GM19023 (cell line): ENCODE measurements at regions not wholly inside any gene's neighbourhood (a gene's known extent, or its start where the extent isn't known, plus 50 kb on each side); places are given as distances from the start of the nearest gene placed in this dataset.

Source experiments
- ATAC-seq: cut with Tn5 transposase; IDR thresholded peaks from one replicate; pipeline ENCODE4 v1.9.1; 2021; ENCODE audit warnings: mild to moderate bottlenecking, moderate library complexity; ENCODE audit not compliant: unreplicated experiment

DNA sequence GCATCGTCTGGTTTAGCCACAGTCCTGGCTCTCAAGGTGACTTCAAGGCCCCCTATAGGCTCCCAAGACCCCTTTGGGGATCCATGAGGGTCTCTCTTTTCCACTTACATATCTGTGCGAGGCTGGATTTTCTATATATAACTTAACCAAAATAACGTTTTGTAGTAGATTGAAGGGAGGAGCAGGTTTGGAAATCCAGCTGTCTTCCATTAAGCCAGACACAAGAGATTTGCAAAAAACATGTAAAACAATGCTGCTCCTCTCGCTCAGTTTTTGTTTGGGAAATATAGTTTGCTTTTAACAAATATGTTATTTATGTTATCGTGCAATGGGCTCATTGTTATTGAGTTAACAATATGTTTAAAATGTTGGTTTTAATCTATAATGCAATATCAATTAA lies 811.2 kb downstream of the TYW1 start:
- no peak for ATAC-seq

DNA sequence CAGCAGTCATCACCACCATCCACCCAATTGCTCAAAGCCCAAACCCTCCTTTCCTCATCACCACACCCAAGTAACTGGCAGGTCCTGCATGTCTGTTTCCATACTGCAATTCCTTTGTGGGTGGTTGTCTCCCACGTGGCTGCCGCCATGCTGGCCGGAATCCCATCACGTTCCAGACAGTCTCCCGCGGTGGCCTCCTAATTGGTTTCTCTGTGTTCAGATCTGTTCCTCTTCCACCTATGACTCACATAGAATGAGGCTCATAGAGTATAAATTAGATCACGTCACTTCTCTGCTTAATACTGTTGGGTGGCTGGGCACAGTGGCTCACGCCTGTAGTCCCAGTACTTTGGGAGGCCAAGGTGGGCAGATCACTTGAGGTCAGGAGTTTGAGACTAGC lies 813.0 kb downstream of the TYW1 start:
- no peak for ATAC-seq

DNA sequence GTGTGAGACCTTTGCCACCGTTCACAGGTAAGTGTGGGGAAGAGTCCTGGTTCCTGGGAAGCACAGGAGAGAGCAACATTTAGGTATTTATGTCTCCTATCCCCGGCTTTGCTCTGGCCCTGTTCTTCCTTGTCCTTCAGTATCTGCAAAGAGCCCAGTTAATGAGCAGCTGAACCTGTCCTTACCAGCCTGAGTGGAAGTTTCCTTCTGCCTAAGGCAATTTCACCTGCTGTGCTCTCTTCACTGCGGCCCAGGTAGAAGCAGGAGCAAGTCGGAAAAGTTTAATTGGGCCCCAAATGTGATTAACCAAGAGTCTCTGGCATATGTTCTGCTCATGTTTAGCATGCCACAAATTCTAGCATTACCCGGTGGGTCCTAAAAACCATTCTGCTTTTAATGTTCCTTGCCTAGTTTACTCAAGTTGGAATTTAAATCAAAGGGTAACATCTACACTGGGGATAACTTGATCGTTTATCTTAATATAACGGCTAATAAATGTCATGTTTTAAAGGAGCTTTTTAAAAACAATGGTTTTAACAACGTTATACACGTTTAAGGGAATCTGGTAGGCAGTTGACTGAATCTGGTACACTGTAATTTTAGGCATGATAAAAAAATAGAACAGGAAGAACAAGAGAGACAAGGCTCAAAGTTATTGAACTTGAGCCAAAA lies 817.1 kb downstream of the TYW1 start:
- no peak for ATAC-seq

DNA sequence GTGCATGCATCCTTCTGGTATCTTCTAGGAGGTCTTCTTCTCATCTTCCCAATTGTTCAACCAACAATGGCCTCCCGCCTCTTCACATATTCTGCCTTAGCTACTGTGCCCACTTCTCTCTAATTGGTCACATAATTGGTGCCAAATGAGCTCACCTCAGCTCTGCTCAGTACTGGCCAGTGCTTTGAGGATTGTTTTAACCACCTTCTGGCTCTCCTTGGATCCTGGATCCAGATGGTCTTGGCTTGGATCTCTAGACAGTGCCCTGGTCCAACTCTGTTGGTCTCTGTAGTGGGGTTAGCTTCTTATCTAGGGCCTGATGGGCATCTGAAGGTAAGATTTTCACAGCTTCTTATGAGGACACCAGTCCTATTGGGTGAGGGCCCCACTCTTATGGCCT lies 820.8 kb downstream of the TYW1 start:
- no peak for ATAC-seq

DNA sequence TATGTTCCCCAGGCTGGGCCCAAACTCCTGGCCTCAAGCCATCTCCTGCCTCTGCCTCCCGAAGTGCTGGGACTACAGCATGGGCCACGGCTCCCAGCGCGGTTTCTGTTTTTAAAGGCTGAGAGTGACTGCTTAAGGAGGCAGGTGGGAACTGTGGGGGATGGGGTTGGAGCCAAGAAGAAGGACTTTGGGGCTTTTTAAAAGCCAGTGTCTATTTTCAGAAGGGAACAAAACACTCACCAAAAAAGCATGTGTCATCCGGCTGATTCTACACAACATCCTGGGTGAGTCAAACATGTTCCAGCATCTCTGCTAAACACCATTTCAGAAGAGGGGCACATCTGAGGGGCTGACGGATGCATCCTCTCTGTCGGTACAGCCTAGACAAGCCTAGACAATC lies 824.5 kb downstream of the TYW1 start:
- no peak for ATAC-seq

DNA sequence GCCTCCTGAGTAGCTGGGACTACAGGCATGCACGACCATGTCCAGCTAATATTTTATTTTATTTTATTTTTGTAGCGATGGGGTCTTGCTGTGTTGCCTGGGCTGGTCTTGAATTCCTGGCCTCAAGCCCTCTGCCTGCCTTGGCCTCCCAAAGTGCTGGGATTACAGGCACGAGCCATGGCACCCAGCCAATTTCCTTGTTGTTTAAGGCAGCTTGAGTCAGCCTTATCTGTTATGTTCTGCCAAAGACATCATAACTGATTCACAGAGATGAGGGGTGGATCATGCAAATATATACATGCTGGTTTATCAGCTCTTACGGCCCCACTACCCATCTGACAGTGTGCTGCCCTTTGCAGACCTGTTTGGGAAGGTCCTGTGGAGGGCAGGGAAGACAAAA lies 826.7 kb downstream of the TYW1 start:
- ATAC-seq: no peak

DNA sequence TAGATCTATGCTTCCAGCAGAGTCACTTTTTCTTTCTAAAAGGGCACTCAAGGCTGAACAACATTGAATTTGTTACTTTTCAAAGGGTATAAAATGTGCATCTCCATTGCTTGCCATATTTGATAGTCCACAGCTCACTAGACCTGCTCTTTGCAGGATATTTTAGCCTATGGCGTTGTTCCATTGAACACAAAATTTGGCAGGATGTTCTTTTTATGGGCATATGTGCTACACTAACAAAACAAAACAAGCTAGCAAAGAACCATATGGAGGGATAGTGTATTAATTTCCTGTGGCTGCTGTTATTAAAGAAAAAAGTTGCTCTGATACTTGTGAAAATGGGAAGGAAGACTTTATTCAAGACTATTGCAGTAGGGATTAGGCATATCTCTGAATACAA lies 828.7 kb downstream of the TYW1 start:
- ATAC-seq: no peak

DNA sequence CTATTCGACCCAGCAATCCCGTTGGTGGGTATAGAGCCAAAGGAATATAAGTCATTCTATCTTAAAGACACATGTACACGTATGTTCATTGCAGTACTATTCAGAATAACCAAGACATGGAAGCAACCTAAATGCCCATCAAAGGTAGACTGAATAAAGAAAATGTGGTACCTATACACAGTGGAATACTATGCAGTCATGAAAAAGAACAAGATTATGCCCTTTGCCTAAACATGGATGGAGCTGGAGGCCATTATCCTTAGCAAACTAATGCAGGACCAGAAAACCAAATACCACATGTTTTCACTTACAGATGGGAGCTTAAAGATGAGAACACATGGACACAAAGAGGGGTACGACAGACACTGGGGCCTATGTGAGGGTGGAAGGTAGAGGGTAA lies 845.3 kb downstream of the TYW1 start:
- no peak for ATAC-seq

DNA sequence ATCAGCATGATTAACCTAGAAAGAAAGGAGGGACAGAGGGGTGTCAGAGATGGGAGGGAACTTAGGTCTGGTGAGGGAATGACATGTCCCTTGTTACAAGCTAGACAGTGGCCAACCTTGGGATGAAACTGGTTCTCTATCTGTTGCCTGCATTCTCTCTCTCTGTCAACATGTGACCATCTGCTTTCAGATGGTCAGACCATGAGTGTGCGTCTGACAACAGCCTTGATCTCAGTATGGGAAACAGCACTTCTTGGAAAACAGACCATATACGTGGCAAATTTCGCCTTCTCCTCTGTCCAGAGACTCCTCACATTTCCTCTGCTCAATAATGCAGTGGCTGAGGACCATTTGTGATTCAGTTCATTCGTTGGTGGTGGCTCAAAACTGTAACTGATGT lies 845.9 kb downstream of the TYW1 start:
- no peak for ATAC-seq

DNA sequence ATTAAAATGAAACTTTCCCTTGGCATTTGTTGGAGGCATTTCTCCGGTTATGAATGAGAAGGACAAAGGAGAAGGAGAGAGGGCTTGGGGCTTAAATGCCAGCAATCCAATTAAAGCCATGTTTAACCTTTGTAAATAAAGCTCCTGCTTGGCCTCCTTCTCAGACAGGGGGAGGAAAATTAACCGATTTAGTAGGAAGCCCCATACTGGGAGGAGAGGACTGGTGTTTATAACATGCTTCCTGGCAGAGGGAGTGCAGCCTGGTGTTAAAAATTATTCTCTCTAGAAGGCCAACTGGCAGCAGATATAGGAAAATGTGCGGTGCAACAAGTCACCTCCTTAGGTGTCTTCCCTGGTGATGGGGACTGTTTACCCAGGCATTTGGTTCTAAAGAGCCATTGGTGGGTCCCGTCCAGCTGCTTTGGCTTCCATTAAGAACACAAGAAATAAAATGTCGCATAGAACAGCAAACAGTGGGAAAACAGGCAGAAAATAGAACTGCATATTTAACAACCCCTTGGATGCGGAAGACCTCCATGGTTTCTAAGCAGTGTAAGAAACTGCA lies 846.5 kb downstream of the TYW1 start:
- no peak for ATAC-seq

DNA sequence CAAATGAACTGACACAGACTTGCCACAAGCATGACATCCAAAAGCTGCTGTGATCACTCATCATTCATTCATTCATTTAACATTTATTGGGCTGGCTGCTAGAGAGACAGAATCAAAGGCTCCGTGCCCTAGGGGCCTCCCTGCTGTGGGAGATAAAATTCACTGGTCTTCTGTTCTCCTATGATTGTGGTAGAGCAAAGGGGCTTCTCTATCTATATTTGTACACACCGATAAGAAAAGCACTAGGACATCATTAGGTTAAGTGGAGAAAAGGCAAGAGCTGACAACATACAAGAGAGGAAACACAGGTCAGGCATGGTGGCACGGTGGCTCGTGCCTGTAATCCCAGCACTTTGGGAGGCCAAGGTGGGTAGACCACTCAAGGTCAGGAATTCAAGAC lies 847.0 kb downstream of the TYW1 start:
- no peak for ATAC-seq

DNA sequence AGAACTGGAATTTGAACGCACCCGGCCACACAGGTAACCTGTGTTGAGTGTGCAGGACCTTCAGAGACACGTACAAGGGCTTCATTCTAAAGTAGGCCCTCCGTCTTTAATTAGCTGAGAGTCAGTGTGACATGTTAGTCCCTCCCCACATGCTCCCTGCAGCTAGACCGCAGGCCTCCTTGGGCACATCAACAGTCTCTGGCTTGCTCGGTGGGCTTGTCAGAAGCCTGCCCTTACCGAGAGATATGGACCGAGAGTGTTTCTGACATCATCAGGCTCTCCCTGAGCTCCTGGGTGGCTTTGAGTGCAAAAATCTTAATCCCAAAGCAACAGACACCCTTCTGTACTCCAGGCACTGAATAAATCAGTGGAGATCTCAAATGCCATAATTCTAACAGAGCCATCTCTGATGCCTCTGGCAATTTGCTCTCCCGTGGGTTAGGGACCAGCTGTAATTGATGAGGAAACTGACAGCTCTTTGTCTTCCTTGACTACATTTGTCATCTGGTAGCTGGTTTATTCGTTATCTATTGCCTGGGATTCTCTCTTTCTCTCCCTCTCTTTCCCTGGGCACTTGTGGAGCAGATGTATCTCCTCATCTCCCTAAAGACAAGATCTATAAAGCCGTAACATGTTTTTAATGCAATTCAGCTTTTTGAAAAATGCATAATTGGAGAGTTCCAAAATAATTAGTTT lies 850.6 kb downstream of the TYW1 start:
- no peak for ATAC-seq

DNA sequence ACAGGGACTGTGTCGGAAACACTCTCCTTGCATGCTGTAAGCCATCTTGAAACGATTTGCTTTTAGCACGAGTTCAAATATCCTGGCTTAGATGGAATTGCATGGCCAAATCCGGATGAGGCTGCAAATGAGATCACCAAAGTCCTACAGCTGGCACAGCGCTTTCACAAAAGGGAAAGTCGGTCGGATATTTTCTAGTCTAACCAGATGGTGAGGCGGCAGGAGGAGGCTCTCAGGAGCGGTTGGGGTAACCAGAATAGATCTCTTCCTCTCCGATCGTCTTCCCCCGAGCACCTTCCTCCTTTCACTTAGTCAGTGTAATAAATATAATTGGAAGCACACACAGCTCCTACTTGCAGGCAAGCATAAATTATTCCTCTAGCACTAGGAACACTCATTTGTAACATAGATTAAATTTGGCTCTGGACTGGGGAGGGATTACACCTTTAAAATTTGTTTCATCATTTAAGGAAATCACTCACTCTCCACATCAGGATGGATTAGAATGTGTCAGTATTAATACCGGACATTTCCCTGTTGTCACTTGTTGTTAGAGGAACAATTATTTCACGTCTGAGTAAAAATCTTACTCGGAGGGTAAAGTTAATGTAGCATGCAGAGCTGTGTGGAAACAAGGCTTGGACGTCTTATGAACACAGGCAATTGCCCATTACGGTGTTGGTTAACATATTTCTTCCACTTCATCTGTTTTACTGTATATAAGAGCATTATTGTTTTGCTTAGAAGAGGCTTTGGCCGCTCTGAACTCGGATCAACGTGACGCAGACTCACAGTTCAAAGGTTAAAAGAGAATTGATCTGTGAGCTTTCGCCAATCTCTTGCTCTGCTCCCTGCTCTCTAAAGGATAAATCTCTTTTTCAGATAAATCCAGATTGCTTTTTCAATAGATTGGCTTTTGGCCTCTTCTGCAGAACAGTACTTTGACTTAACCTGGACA lies 857.9 kb downstream of the TYW1 start:
- no peak for ATAC-seq

DNA sequence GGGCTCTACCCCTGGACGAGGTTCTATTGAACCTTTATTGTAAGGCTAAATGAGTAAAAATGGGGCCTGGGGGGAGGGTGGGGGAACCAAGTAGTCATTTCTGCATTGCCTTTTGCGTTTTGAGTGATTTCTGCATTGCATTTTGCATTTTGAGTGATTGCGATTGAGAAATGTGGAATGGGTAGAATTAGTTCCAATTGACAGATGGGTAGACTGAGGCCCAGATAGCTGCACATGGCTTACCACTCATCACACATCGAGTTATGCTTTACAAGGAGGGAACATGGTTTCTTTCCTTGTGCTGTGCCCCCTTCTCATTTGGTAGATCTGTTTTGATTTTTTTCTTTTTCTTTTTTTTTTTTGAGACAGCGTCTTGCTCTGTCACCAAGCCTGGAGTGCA lies 858.7 kb downstream of the TYW1 start:
- no peak for ATAC-seq

DNA sequence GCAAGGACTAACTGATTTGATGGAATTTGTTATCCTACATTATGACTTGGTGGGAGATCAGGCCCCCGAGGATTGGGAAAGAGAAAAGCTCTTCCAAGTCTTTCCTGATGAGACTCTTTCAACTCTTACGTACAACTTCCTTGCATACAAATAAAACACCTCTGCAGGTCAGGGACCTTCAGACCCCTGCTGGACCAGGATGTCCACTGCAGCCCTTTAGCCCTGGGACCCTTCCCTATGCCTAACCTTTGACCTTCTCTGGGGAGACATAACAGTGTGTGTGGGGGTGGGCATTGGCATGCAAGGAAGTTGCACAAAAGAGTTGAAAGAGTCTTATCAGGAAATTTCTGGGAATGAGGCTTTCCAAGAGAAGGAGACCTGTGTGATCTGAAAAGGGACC lies 859.4 kb downstream of the TYW1 start:
- no peak for ATAC-seq

DNA sequence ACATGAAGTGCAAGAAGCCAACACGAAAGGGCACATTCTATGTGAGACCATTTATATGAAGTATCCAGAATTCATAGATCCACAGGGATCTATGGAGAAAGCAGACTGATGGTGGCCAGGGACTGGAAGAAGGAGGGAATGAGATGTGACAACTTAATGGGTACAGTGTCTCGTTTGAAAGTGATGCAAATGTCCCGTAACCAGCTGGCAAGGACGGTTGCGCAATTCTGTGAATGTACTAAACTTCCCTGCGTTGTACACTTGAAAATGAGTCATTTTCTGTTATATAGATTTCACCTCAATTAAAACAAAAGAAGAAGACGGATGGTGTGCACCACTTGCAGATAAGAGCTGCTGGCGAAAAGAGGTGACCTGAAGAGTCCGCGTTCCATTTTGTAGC lies 861.1 kb downstream of the TYW1 start:
- no peak for ATAC-seq

DNA sequence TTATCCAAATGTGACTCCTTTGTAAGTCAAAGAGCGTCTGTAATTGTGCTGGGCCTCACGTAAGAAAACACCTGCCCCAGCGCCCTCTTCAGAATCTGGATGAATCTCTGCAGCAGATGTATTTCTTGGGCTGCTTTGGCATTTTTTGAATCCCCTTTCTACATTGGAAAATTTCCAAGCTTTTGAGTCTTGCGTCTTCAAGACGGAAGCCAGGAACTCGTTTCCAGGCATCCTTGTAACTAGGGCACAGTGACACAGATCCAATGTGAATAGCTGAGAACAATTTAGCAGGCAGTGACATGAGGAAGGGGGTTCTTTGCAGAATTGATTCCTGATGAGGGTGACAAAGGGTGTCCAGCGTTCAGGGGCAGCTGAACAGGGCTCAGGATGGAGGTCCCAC lies 862.3 kb downstream of the TYW1 start:
- ATAC-seq: no peak

DNA sequence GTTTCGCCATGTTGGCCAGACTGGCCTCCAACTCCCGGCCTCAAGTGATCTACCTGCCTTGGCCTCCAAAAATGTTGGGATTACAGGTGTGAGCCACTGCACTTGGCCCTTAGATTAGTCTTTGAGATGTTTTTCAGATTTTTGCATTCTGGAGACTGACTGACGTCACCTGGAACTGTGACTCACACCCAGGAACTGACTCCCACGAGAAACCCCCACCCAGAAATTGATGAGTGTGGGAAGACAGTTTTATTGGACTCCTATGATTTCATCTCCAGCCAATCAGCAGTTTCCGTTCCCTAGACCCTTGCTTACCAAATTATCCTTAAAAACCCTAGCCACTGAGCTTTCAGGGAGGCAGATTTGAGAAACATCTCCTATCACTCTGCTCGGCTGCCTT lies 867.3 kb downstream of the TYW1 start:
- ATAC-seq: no peak

DNA sequence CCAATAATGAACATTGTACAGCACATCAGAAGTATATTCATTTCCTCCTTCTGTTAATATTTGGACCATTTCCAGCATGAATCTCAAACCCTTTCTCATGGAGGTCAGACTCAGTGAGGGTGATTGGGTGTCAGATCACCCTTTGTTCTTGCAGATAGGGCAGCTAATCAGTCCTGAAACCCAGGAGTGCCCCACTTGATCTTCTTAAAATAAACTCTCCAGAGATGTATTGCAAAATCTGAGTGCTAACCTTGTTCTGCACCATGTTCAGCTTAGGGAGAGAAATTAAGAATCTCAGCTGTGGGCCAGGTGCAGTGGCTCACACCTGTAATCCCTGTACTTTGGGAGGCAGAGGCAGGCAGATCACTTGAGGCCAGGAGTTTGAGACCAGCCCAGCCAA lies 869.4 kb downstream of the TYW1 start:
- ATAC-seq: no peak

DNA sequence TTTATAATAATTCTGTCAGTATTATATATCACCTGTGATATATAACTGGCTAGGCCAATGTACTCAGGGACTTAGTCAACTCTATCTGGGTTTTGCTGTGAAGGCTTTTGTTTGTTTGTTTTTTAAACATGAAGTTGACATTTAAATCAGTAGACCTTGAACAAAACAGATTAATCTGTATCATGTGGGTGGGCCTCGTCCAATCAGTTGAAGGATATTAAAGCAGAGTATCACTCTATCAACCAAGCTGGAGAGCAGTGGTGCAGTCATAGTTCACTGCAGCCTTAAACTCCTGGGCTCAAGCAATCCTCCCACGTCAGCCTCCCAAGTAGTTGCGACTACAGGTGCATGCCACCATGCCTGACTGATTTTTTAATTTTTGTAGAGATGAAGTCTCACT lies 870.2 kb downstream of the TYW1 start:
- no peak for ATAC-seq

DNA sequence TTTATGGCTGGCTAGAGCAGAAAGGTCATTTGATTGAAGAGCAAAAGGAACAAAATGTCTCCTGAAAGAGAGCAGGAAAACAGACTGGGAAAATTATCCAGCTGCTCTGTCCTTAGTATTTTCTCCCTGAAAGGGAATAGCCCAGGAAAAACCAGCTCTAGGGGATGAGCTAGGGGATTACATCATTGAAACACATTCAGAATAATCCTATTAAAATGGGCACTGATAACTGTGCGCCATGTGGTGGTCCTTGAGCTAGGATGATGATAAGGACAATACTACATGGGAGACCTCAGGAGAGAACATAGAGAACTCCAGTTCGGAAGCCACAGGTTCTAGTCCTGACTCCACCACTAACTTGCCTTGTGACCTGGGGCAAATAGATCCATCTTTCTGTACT lies 873.8 kb downstream of the TYW1 start:
- ATAC-seq: no peak

DNA sequence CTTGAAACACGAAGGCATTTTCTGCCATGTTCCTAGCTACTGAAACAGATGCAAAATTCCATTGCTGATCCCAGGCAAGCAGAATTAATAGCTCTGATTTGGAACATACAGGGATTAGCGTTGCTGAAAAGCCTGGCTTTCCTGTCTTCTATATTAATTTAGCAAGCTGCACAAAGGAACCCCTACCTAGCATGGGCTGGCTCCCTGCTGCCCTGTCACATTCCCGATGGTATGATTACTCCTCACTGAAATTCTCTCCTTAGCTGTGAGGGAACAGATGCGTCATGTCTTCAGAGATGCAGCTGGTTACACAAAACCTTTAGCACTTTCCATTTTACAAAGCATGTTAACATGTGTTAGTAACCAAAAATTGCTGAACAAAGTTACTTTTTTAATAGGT lies 878.9 kb downstream of the TYW1 start:
- no peak for ATAC-seq
